Stimulated activated naive CD8-positive, alpha-beta T cell treated with anti-CD3 and anti-CD28 coated beads, Interleukin-15, amount 100 ng/mL, for 72 hours (primary cell): ENCODE measurements at regions not wholly inside any gene's neighbourhood (a gene's known extent, or its start where the extent isn't known, plus 50 kb on each side); places are given as distances from the start of the nearest gene placed in this dataset.
"Not testable (repeated sequence)": the region's sequence is repeated elsewhere in the genome, so short reads cannot be mapped to it uniquely, and the experiment has no call there.

Source experiments
- ATAC-seq: fragments of 150-1000 bp; cut with Tn5 transposase; 2 replicates; pipeline ENCODE4 v1.10.0; 2021; ENCODE audit warnings: mild to moderate bottlenecking, moderate library complexity
- DNase-seq, 2 donors: peaks; one replicate each; pipeline ENCODE4 v3.0.0; 2021 to 2022
- H3K27ac Mint-ChIP-seq, 2 donors: one replicate each; pipeline ENCODE4 v1.8.0; 2022; ENCODE audit warnings: mild to moderate bottlenecking in 2 of 2, mixed read lengths in 2 of 2, moderate library complexity in 2 of 2
- H3K27me3 Mint-ChIP-seq: one replicate; pipeline ENCODE4 v1.8.0; 2022; ENCODE audit warnings: mixed read lengths
- H3K4me1 Mint-ChIP-seq: one replicate; pipeline ENCODE4 v1.8.0; 2022; ENCODE audit warnings: mild to moderate bottlenecking, mixed read lengths
- H3K4me3 Mint-ChIP-seq, 2 donors: one replicate each; pipeline ENCODE4 v1.8.0; 2022; ENCODE audit warnings: mild to moderate bottlenecking in 2 of 2, mixed read lengths in 2 of 2, moderate library complexity in 1 of 2
- H3K9me3 Mint-ChIP-seq, 2 donors: one replicate each; pipeline ENCODE4 v1.8.0; 2022; ENCODE audit warnings: mixed read lengths in 2 of 2

DNA sequence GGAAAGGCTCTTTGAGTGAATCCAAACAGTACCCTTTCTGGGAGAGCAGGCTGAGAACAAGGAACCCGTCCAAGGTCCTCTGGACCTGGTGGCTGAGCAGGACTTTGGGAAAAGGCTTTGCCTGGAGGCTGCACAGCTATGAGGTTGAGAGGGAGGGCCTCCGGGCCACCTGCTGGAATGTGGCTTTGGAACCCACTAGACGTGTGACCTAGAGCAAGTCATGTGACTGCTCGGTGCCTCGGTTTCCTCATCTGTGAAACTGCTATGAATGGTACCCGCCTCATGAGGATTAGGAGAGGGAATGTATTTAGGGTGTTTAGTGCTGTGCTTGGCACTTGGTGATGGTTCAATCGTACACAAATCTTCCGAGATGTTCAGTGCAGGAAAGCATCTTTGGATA lies 50.4 kb downstream of the HAPSTR1 start:
- no peak overlapping the region for H3K4me3 Mint-ChIP-seq
- no peak overlapping the region for H3K27ac Mint-ChIP-seq

DNA sequence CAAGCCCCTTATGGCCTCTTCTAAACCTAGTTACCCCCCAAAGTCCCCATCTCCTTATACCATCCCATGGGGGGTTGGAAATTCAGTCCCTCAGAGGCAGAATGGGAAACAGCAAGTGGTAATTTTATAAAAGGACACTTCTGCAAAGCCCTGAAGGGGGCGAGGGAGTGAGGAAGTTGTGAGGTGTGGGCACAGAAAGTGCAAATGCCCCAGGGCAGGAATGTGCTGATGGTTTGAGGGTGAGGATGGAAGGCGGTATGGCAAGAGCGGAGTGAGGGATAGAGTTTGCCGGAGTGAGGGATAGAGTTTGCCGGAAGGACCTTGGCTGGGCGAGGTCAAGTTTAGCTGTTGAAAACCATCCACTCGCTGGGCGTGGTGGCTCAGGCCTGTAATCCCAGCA lies 52.7 kb downstream of the HAPSTR1 start:
- Mint-ChIP-seq H3K27me3 (peaks cover 2% of the 10 kb centered on the region), H3K27ac (no peak overlapping the region), H3K4me3 (no peak overlapping the region), H3K9me3 (no peaks in the 10 kb centered on the region), H3K4me1 (peaks cover 9% of the 10 kb centered on the region)
- ATAC-seq: no peak
- no peak for DNase-seq

More for the DNA sequence above, 50.4 kb downstream of the HAPSTR1 start:
- ATAC-seq (no peak), DNase-seq (no peak)
- H3K4me1 Mint-ChIP-seq: peaks cover 14% of the 10 kb centered on the region
- no peaks in the 10 kb centered on the region for H3K9me3 Mint-ChIP-seq
- H3K27me3 Mint-ChIP-seq: peaks cover 10% of the 10 kb centered on the region

DNA sequence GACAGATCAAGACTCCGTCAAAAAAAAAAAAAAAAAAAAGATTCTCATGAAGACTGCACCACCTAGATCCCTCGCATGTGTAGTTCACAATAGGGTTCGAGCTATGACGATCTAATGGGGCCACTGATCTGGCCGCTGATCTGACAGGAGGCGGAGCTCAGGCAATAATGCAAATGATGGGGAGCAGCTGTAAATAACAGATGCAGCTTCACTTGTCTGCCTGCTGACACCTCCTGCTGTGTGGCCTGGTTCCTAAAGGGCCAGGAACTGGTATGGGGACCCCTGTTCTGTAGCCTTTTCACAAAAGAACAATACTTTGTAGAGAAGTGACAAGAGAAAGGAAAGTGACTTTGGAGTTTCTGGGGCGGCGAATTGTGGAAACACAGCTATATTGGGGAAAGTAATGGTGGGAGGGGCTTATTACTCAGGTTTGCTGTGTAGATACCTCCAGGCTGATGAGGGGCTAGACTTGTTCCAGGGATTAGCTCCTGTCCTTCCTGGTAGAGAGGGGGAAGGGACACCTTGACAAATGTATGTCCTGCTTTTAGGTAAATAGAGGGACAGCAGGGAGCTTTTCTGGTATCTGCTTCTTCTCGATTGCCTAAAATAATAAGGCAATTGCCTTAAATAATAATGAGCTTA lies 57.1 kb downstream of the HAPSTR1 start:
- H3K9me3 Mint-ChIP-seq: peaks cover 0 to 6% of the 10 kb centered on the region in 2 donors
- no peaks in the 10 kb centered on the region for H3K4me1 Mint-ChIP-seq
- DNase-seq: no peak
- no peak for ATAC-seq
- no peak overlapping the region for H3K27ac Mint-ChIP-seq
- no peak overlapping the region for H3K4me3 Mint-ChIP-seq
- H3K27me3 Mint-ChIP-seq: no peaks in the 10 kb centered on the region

DNA sequence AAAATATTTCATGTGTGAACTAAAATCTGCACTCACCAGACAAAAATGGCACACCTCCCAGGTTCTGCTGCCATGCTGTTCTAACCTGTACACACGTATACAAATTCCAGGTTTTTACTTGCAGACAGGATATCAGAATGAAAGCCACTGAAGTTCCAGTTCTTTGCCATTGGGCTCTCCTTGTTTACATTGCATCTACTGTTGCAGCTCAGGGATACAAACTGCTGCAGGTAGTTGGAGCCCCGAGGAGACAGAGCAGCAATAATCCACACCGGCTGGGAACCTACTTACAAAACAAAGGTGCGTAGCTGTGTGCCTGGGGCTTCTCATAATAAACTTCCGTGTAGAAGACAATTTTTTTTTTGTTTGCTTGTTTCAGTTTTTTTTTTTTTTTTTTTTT lies 59.6 kb downstream of the HAPSTR1 start:
- no peaks in the 10 kb centered on the region for H3K4me1 Mint-ChIP-seq
- H3K27ac Mint-ChIP-seq: no peak overlapping the region
- H3K27me3 Mint-ChIP-seq: peaks cover 24% of the 10 kb centered on the region
- no peak for DNase-seq
- no peak overlapping the region for H3K4me3 Mint-ChIP-seq
- peaks cover 0 to 13% of the 10 kb centered on the region in 2 donors for H3K9me3 Mint-ChIP-seq
- no peak for ATAC-seq

DNA sequence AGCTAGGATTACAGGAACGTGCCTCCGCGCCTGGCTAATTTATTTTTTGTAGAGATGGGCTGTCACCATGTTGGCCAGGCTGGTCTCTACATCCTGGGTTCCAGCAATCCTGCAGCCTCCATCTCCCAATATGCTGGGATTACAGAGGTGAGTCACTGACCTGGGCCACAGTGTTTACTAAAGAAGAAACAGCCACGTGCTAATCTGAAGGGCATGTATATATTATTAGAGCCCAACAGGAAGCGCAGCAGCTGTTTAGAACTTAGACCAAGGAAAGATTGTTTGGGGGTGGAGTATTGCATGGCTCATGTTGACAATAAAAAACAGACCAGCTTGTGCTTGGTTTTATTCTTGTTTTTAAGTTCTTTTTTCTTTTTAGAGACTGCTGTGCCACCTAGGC lies 60.2 kb downstream of the HAPSTR1 start:
- Mint-ChIP-seq H3K4me3 (no peak overlapping the region), H3K27ac (no peak overlapping the region), H3K27me3 (peaks cover 24% of the 10 kb centered on the region), H3K9me3 (peaks cover 0 to 13% of the 10 kb centered on the region in 2 donors), H3K4me1 (no peaks in the 10 kb centered on the region)
- ATAC-seq: no peak
- no peak for DNase-seq

DNA sequence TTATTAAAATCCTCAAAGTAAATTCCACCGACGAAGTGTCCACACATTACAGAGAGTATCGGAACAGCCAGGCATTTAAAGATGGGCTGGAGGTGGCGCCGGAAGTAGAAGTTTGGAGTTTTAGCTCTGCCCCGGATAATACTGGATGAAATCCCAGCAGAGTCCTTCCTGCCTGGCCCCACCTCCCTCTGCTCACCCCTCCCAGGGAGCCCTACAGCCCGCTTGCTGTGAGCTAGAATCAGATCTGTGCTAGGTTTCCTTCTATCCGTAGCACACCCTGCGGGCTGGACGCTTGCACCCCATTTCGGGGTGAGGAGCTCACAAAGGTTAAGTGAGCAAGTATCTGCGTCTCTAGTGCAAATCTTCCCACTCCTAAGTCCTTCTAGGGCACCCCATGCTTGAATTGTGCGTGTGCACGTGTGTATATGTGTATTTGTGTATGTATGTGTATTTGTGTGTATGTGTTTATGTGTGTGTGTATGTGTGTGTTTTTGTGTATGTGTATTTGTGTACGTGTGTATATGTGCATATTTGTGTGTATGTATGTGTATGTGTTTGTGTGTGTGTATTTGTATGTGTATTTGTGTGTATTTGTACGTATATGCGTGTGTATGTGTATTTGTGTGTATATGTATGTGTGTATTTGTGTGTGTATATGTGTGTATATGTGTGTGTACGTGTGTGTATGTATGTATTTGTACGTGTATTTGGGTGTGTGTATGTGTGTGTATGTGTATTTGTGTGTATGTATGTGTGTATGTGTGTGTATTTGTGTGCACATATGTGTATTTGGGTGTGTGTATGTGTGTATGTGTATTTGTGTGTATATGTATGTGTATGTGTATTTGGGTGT lies 61.4 kb downstream of the HAPSTR1 start:
- ATAC-seq (no peak), DNase-seq (no peak)
- H3K27ac Mint-ChIP-seq: no peak overlapping the region
- peaks cover 0 to 13% of the 10 kb centered on the region in 2 donors for H3K9me3 Mint-ChIP-seq
- no peaks in the 10 kb centered on the region for H3K4me1 Mint-ChIP-seq
- no peak overlapping the region for H3K4me3 Mint-ChIP-seq
- peaks cover 34% of the 10 kb centered on the region for H3K27me3 Mint-ChIP-seq

DNA sequence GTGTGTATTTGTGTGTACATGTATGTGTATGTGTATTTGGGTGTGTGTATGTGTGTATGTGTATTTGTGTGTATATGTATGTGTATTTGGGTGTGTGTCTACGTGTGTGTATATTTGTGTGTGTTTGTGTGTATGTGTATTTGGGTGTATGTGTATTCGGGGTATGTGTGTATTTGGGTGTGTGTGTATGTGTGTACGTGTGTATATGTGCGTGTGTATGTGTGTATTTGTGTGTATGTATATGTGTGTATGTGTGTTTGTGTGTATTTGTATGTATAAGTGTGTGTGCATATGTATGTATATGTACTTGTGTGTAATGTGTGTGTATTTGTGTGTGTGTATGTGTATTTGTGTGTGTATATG lies 62.0 kb downstream of the HAPSTR1 start:
- DNase-seq (no peak), ATAC-seq (no peak)
- Mint-ChIP-seq H3K4me3 (no peak overlapping the region), H3K4me1 (no peaks in the 10 kb centered on the region), H3K27ac (no peak overlapping the region), H3K27me3 (peaks cover 40% of the 10 kb centered on the region), H3K9me3 (peaks cover 0 to 13% of the 10 kb centered on the region in 2 donors)

DNA sequence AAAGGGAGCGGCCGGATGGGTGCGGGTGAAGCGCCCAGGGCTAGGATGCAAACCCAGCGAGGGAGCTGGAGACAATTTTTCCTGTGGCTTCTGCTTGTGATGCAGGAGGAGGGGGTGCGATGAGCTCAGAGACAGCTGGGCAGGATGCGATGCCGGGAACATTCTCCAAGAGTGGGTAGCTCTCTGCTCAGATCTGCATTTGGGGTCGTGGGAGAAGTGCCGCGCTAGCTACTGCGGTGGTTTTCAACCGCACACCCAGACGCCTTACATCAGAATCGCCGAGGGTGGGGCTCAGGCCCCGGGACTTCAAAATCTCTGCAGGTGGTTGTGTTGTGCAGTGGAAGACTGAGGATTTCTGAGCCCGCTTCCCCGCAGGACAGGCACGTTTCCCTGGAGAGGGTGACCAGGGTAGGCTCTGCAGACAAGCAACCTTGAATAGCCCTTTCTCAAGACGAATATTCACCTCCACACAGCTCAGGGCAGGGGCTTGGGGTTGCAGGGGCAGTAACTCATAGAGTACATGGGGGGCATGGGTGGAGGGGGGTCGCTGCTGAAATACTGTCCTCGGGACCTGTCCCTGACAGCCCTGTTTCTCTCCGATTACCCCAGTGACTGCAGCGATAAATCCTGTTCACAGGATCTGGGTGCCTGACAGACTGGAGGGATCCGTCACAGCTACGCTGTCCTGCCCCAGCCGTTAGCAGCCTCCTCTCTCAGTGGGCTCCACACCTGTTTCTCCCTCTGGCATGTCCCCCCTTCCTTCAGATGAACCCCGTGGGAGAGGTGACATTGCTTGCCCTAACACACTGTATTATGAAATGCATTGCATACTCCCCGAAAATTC lies 63.3 kb downstream of the HAPSTR1 start:
- Mint-ChIP-seq H3K9me3 (peaks cover 0 to 13% of the 10 kb centered on the region in 2 donors), H3K4me3 (no peak overlapping the region), H3K4me1 (peaks cover under 1% of the 10 kb centered on the region), H3K27me3 (peaks cover 51% of the 10 kb centered on the region), H3K27ac (no peak overlapping the region)
- no peak for DNase-seq
- ATAC-seq: no peak

DNA sequence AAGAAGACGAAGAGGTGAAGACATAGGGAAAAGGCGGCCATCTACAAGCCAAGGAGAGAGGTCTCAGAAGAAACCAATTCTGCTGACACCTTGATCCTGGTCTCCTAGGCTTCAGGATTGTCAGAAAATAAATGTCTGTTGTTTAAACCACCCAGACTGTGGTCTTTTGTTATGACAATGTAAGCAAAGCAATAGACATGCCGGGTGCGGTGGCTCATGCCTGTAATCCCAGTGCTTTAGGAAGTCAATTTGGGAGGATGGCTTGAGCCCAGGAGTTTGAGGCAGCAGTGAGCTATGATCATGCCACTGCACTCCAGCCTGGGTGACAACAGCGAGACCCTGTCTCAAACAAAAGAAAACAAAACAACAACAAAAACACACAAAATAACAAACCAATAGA lies 64.4 kb downstream of the HAPSTR1 start:
- DNase-seq (no peak), ATAC-seq (no peak)
- Mint-ChIP-seq H3K4me3 (no peak overlapping the region), H3K9me3 (peaks cover 0 to 13% of the 10 kb centered on the region in 2 donors), H3K27me3 (peaks cover 60% of the 10 kb centered on the region), H3K4me1 (peaks cover 7% of the 10 kb centered on the region), H3K27ac (no peak overlapping the region)

DNA sequence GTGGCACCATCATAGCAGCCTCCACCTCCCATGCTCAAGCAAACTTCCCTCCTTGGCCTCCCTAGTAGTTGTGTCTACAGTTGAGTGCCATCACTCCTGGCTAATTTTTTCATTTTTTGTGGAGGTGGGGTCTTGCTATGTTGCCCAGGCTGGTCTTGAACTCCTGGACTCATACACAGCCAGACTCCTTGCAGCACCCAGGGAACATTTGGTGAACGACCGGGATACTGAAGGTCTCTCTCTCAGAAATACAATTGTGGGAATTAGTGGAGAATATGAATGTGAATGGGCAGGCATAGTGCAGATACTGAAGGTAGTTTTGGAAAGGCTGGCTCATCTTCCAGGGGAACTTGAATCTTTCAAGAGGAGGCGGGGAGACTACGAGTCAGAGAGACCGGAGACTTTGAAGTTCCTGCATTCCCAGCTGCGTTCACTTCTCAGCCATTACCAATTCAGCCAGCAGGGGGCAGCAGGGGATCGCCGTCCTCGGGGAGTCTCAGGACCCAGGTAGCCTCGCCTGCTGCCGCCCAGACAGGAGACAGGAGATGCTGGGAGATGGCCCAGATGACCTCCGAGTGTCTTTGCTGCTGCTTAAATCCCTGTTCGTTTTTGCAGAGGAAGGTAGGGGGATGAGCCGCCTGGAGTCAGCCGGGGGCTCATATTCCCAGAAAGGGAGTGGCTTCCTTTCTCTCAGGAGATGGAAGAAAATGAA lies 68.6 kb downstream of the HAPSTR1 start:
- peak; percentile 29 to 41 for DNase-seq
- Mint-ChIP-seq H3K27me3 (peaks cover 46% of the 10 kb centered on the region), H3K4me3 (no peak overlapping the region), H3K27ac (no peak overlapping the region), H3K9me3 (no peaks in the 10 kb centered on the region), H3K4me1 (peaks cover 7% of the 10 kb centered on the region)
- peak; percentile 52 for ATAC-seq

DNA sequence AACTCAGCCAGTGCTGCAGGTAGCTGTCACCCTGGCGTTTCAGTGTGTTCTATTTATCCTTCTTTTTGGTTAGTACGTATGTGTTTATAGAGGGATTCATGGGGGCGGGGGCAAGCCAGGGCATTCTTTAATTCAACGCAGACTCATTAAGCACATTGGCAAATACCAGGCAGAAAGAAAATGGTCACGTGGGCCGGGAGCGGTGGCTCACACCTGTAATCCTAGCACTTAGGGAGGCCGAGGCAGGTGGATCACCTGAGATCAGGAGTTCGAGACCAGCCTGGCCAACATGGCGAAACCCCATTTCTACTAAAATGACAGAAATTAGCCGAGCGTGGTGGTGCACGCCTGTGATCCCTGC lies 69.1 kb downstream of the HAPSTR1 start:
- DNase-seq (no peak), ATAC-seq (no peak)
- Mint-ChIP-seq H3K27ac (no peak overlapping the region), H3K4me1 (peaks cover 7% of the 10 kb centered on the region), H3K4me3 (no peak overlapping the region), H3K9me3 (no peaks in the 10 kb centered on the region), H3K27me3 (peaks cover 41% of the 10 kb centered on the region)

DNA sequence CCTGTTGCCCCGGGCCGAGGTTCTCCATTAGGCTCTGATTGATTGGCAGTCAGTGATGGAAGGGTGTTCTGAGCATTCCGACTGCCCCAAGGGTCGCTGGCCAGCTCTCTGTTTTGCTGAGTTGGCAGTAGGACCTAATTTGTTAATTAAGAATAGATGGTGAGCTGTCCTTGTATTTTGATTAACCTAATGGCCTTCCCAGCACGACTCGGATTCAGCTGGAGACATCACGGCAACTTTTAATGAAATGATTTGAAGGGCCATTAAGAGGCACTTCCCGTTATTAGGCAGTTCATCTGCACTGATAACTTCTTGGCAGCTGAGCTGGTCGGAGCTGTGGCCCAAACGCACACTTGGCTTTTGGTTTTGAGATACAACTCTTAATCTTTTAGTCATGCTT lies 74.2 kb downstream of the HAPSTR1 start:
- Mint-ChIP-seq H3K27ac (no peak overlapping the region), H3K4me3 (no peak overlapping the region), H3K9me3 (no peaks in the 10 kb centered on the region), H3K27me3 (peaks cover 6% of the 10 kb centered on the region), H3K4me1 (no peaks in the 10 kb centered on the region)
- DNase-seq (no peak), ATAC-seq (no peak)

DNA sequence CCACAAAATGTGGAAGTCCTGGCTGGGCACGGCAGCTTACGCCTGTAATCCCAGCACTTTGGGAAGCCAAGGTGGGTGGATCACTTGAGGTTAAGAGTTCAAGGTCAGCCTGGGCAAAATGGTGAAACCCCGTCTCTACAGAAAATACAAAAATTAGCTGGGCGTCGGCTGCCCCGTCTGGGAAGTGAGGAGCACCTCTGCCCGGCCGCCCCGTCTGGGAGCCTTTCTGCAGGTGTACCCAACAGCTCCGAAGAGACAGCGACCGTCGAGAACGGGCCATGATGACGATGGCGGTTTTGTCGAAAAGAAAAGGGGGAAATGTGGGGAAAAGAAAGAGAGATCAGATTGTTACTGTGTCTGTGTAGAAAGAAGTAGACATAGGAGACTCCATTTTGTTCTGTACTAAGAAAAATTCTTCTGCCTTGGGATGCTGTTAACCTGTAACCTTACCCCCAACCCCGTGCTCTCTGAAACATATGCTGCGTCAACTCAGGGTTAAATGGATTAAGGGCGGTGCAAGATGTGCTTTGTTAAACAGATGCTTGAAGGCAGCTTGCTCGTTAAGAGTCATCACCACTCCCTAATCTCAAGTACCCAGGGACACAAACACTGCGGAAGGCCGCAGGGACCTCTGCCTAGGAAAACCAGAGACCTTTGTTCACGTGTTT lies 75.0 kb downstream of the HAPSTR1 start:
- DNase-seq, H3K9me3 Mint-ChIP-seq, H3K27me3 Mint-ChIP-seq, H3K4me3 Mint-ChIP-seq, H3K4me1 Mint-ChIP-seq, ATAC-seq, H3K27ac Mint-ChIP-seq: not testable (repeated sequence)

DNA sequence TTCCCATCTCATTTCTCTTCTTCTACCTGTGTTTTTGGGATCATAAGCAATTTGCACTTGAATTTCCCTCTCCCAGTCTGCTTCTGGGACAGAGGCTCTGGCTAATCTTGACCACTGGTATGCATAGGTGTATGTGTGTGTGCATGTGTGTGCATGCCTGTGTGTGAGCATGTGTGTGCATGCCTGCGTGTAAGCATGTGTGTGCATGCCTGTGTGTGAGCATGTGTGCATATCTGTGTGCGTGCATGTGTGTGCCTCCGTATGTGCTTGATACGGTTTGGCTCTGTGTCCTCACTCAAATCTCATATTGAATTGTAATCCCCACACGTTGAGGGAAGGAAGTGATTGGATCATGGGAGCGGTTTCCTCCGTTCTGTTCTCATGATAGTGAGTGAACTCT lies 77.7 kb downstream of the HAPSTR1 start:
- H3K4me1 Mint-ChIP-seq: no peaks in the 10 kb centered on the region
- peaks cover 10% of the 10 kb centered on the region for H3K27me3 Mint-ChIP-seq
- DNase-seq: no peak
- no peak for ATAC-seq
- H3K4me3 Mint-ChIP-seq: no peak overlapping the region
- peak overlapping the region in 1 of 2 donors; percentile 35 for H3K27ac Mint-ChIP-seq
- no peaks in the 10 kb centered on the region for H3K9me3 Mint-ChIP-seq

DNA sequence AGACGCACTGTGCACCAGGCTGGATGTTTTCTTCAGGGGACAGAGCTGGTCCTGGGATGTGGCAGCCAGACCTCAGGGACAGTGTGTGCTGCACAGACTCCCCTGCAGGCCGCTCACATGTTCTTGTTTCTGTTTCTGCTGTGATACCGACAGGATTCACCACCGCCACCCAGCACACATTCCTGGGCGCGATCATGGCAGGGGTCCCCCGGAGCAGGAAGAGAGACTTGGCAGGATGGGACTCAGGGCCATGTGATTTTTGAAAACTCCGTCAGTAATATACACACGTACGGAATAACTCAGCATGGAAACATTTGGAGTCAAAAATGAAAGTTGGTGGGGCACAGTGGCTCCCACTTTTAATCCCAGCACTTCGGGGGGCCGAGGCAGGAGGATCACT lies 79.0 kb downstream of the HAPSTR1 start:
- DNase-seq (no peak), ATAC-seq (no peak)
- H3K4me1 Mint-ChIP-seq: no peaks in the 10 kb centered on the region
- H3K27ac Mint-ChIP-seq: no peak overlapping the region
- H3K9me3 Mint-ChIP-seq: no peaks in the 10 kb centered on the region
- peaks cover 20% of the 10 kb centered on the region for H3K27me3 Mint-ChIP-seq
- H3K4me3 Mint-ChIP-seq: no peak overlapping the region
